ENCODE measurements at regions not wholly inside any gene's neighbourhood (a gene's known extent, or its start where the extent isn't known, plus 50 kb on each side); places are given as distances from the start of the nearest gene placed in this dataset.
A peak's percentile ranks its signal among the peaks of the same experiment; 100 is the strongest.
"Not testable (repeated sequence)": the region's sequence is repeated elsewhere in the genome, so short reads cannot be mapped to it uniquely, and the experiment has no call there.

- DNase-seq (ENCODE audit: low read depth in 4 of 4, low spot score in 3 of 4), result peak; percentile 64 to 77 (median 67)
Observed at GRCh38 chr15:77910030-77910911, 167.2 kb downstream of the TBC1D2B start.

- no peak for DNase-seq (ENCODE audit: low read depth in 4 of 4, low spot score in 3 of 4)
Observed at GRCh38 chr15:77909182-77909940, 168.2 kb downstream of the TBC1D2B start.

GRCh38 chr15:77908752-77909111 lies 168.8 kb downstream of the TBC1D2B start:
- DNase-seq (ENCODE audit: low read depth in 4 of 4, low spot score in 3 of 4), result not testable (repeated sequence)

GRCh38 chr15:77907824-77908751 lies 169.4 kb downstream of the TBC1D2B start:
- no peak for DNase-seq (ENCODE audit: low read depth in 4 of 4, low spot score in 3 of 4)

GRCh38 chr15:77906062-77906990 lies 171.2 kb downstream of the TBC1D2B start:
- not testable (repeated sequence) for DNase-seq (ENCODE audit: low read depth in 4 of 4, low spot score in 3 of 4)

GRCh38 chr15:77905301-77905920 lies 172.1 kb downstream of the TBC1D2B start:
- no peak for DNase-seq (ENCODE audit: low read depth in 4 of 4, low spot score in 3 of 4)

GRCh38 chr15:77904901-77905300 lies 172.6 kb downstream of the TBC1D2B start:
- no peak for DNase-seq (ENCODE audit: low read depth in 4 of 4, low spot score in 3 of 4)

GRCh38 chr15:77904436-77904821 lies 173.1 kb downstream of the TBC1D2B start:
- DNase-seq (ENCODE audit: low read depth in 4 of 4, low spot score in 3 of 4), result no peak

- not testable (repeated sequence) for DNase-seq (ENCODE audit: low read depth in 4 of 4, low spot score in 3 of 4)
Observed at GRCh38 chr15:77903761-77904435, 173.6 kb downstream of the TBC1D2B start.

- not testable (repeated sequence) for DNase-seq (ENCODE audit: low read depth in 4 of 4, low spot score in 3 of 4)
Observed at GRCh38 chr15:77902921-77903760, 174.4 kb downstream of the TBC1D2B start.

GRCh38 chr15:77901921-77902750 lies 175.4 kb downstream of the TBC1D2B start:
- no peak for DNase-seq (ENCODE audit: low read depth in 4 of 4, low spot score in 3 of 4)

GRCh38 chr15:77901251-77901881 lies 176.1 kb downstream of the TBC1D2B start:
- no peak for DNase-seq (ENCODE audit: low read depth in 4 of 4, low spot score in 3 of 4)

GRCh38 chr15:77900331-77900963 lies 177.1 kb downstream of the TBC1D2B start:
- not testable (repeated sequence) for DNase-seq (ENCODE audit: low read depth in 4 of 4, low spot score in 3 of 4)

GRCh38 chr15:77899776-77900175 lies 177.7 kb downstream of the TBC1D2B start:
- DNase-seq (ENCODE audit: low read depth in 4 of 4, low spot score in 3 of 4), result not testable (repeated sequence)

- no peak for DNase-seq (ENCODE audit: low read depth in 4 of 4, low spot score in 3 of 4)
Observed at GRCh38 chr15:77898811-77899730, 178.4 kb downstream of the TBC1D2B start.

Data from right renal pelvis (tissue), 4 donors.